B cell (primary cell): ENCODE measurements at regions not wholly inside any gene's neighbourhood (a gene's known extent, or its start where the extent isn't known, plus 50 kb on each side); places are given as distances from the start of the nearest gene placed in this dataset.

Source experiments
- ATAC-seq: fragments of 200-7000 bp; cut with Tn5 transposase; one replicate; pipeline ENCODE4 v1.10.0; 2021; ENCODE audit warnings: low read depth, mild to moderate bottlenecking, moderate number of reproducible peaks, moderate library complexity
- CTCF ChIA-PET: fragments of 350-600 bp; sonication (Branson Sonifier 250); formaldehyde crosslinking; loops from one replicate; lab custom pipeline; 2021; ENCODE audit warnings: antibody characterized with exemption, inconsistent platforms; lab: Charles Lee
- POLR2A ChIA-PET: fragments of 350-600 bp; sonication (Branson Sonifier 250); formaldehyde crosslinking; loops from one replicate; lab custom pipeline; 2021; ENCODE audit warnings: antibody characterized with exemption; lab: Charles Lee
- DNase-seq: peaks from one replicate; pipeline ENCODE4 v3.0.0; 2013
- H2AFZ ChIP-seq: 2 replicates; pipeline ENCODE4 v1.6.1; 2012; ENCODE audit warnings: mild to moderate bottlenecking, low read depth, low read length; ENCODE audit not compliant: insufficient read depth, poor library complexity, severe bottlenecking
- H3K27ac ChIP-seq, 2 donors: 1 replicate in 1 of 2; 2 replicates in 1 of 2; pipeline ENCODE4 v1.5.1; 2012 to 2013; ENCODE audit warnings: low read length in 2 of 2, mild to moderate bottlenecking in 2 of 2, moderate library complexity in 1 of 2
- H3K27me3 ChIP-seq, 4 experiments: fragments of 200-600 bp in 1 of 4; sonication (generic) in 1 of 4; replicated peaks in 1 of 4; 1 replicate in 2 of 4; 2 replicates in 2 of 4; pipeline versions ENCODE4 v1.6.1 to v1.7.0; 2013 to 2016; ENCODE audit warnings: low read length in 3 of 4, mild to moderate bottlenecking in 2 of 4, mixed read lengths in 1 of 4, moderate library complexity in 1 of 4; ENCODE audit not compliant: insufficient read depth in 4 of 4, control insufficient read depth in 3 of 4; ENCODE audit errors: control extremely low read depth in 1 of 4
- H3K36me3 ChIP-seq, 2 experiments: replicated peaks in 1 of 2; 1 replicate in 1 of 2; 2 replicates in 1 of 2; pipeline versions ENCODE4 v1.6.1 to v1.7.1; 2013; ENCODE audit warnings: low read length in 1 of 2; ENCODE audit not compliant: insufficient read depth in 2 of 2, control insufficient read depth in 1 of 2; ENCODE audit errors: control extremely low read depth in 1 of 2, extremely low read depth in 1 of 2
- H3K4me1 ChIP-seq, 2 donors: fragments of 200-600 bp in 1 of 2; sonication (generic) in 1 of 2; 1 replicate in 1 of 2; 2 replicates in 1 of 2; pipeline versions ENCODE4 v1.5.1 to v1.6.1; 2013 to 2017; ENCODE audit warnings: low read length in 2 of 2; ENCODE audit not compliant: control insufficient read depth in 2 of 2, insufficient read depth in 2 of 2
- H3K4me2 ChIP-seq: replicated peaks from 2 replicates; pipeline ENCODE3; 2012; ENCODE audit warnings: mild to moderate bottlenecking, low read depth, low read length; ENCODE audit not compliant: poor library complexity, severe bottlenecking
- H3K4me3 ChIP-seq, 5 experiments: fragments of 200-600 bp in 1 of 5; sonication (generic) in 1 of 5; 1 replicate in 3 of 5; 2 replicates in 2 of 5; pipeline versions ENCODE4 v1.5.1 to v1.7.0; 2011 to 2016; ENCODE audit warnings: low read length in 4 of 5, mild to moderate bottlenecking in 4 of 5, low read depth in 2 of 5, control low read depth in 1 of 5, moderate library complexity in 1 of 5; ENCODE audit not compliant: insufficient read depth in 1 of 5; ENCODE audit errors: control extremely low read depth in 1 of 5, extremely low read depth in 1 of 5
- H3K79me2 ChIP-seq: fragments of 200-600 bp; sonication (generic); one replicate; pipeline ENCODE4 v1.6.0; 2016; ENCODE audit warnings: low read length; ENCODE audit not compliant: control insufficient read depth, insufficient read depth
- H3K9ac ChIP-seq: fragments of 200-600 bp; sonication (generic); 2 replicates; pipeline ENCODE4 v1.6.1; 2017; ENCODE audit warnings: mild to moderate bottlenecking, low read length, moderate library complexity
- H3K9me3 ChIP-seq, 3 donors: one replicate each; pipeline versions ENCODE4 v1.6.1 to v1.7.1; 2013; ENCODE audit warnings: low read length in 2 of 3; ENCODE audit not compliant: control insufficient read depth in 2 of 3, insufficient read depth in 1 of 3; ENCODE audit errors: control extremely low read depth in 1 of 3
- H4K20me1 ChIP-seq: 2 replicates; pipeline ENCODE4 v1.6.0; 2012; ENCODE audit warnings: mild to moderate bottlenecking, low read length; ENCODE audit not compliant: insufficient read depth, control insufficient read depth, poor library complexity, severe bottlenecking
- H3K27ac Mint-ChIP-seq: one replicate; pipeline ENCODE4 v1.8.0; 2021; ENCODE audit warnings: mixed read lengths
- H3K27me3 Mint-ChIP-seq: one replicate; pipeline ENCODE4 v1.8.0; 2021; ENCODE audit warnings: mixed read lengths
- H3K4me1 Mint-ChIP-seq: one replicate; pipeline ENCODE4 v1.8.0; 2021; ENCODE audit warnings: mixed read lengths
- H3K4me3 Mint-ChIP-seq: one replicate; pipeline ENCODE4 v1.8.0; 2021; ENCODE audit warnings: mixed read lengths
- H3K9me3 Mint-ChIP-seq: one replicate; pipeline ENCODE4 v1.8.0; 2022; ENCODE audit warnings: mixed read lengths; ENCODE audit not compliant: insufficient read depth
- EZH2 ChIP-seq: IDR thresholded peaks from 2 replicates; pipeline ENCODE4 v1.6.1; 2012; ENCODE audit warnings: borderline replicate concordance, low read depth, mild to moderate bottlenecking, moderate library complexity, low read length; ENCODE audit not compliant: insufficient read depth, poor library complexity, severe bottlenecking
- WGBS: methylation state at CpG from one replicate; pipeline ENCODE4 v1.1.5; 2013; ENCODE audit warnings: missing lambda C conversion rate; ENCODE audit not compliant: insufficient coverage; 5-methylcytosine and 5-hydroxymethylcytosine counted together
- intact Hi-C: fragments of 100-400 bp; cut with micrococcal nuclease; formaldehyde crosslinking; loops from one replicate; pipeline ENCODE4 v1.10.0; 2022
- TF ChIP-seq, protein P1 (sequence below): fragments of 200-600 bp; IDR thresholded peaks from one replicate; pipeline ENCODE4 v1.8.0; 2022; ENCODE audit warnings: antibody characterized with exemption, mild to moderate bottlenecking

DNA sequence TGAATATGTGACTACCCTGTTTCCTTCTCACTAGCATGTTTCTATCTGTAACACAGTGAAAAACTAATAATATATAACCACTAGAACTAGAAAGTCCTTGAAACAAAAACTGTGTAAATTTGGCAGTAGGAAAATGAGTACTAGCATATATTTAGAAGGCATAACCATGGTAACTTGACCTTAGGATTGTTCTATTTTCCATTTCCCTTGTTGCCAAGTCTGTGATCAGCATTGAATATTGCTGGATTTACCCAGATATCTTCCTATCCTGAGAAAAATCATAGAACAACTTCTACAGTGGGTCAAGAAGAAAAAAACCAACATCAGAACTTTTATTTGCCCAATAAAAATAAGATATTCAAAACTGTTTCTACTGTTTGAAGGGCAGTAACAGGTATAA lies 563.9 kb upstream of the NRXN1 start:
- Mint-ChIP-seq H3K4me3 (no peak overlapping the region), H3K27ac (no peak overlapping the region), H3K27me3 (no peaks in the 10 kb centered on the region), H3K9me3 (no peaks in the 10 kb centered on the region), H3K4me1 (no peaks in the 10 kb centered on the region)
- Histone ChIP-seq H3K27ac (no peak overlapping the region), H3K9ac (no peak overlapping the region), H3K4me1 (no peaks in the 10 kb centered on the region), H3K9me3 (no peaks in the 10 kb centered on the region), H3K79me2 (no peaks in the 10 kb centered on the region), H4K20me1 (no peaks in the 10 kb centered on the region), H2AFZ (no peak overlapping the region), H3K27me3 (no peaks in the 10 kb centered on the region), H3K36me3 (no peaks in the 10 kb centered on the region), H3K4me3 (no peak overlapping the region), H3K4me2 (no peak overlapping the region)
- no peak for TF ChIP-seq EZH2
- TF ChIP-seq, protein P1, sequence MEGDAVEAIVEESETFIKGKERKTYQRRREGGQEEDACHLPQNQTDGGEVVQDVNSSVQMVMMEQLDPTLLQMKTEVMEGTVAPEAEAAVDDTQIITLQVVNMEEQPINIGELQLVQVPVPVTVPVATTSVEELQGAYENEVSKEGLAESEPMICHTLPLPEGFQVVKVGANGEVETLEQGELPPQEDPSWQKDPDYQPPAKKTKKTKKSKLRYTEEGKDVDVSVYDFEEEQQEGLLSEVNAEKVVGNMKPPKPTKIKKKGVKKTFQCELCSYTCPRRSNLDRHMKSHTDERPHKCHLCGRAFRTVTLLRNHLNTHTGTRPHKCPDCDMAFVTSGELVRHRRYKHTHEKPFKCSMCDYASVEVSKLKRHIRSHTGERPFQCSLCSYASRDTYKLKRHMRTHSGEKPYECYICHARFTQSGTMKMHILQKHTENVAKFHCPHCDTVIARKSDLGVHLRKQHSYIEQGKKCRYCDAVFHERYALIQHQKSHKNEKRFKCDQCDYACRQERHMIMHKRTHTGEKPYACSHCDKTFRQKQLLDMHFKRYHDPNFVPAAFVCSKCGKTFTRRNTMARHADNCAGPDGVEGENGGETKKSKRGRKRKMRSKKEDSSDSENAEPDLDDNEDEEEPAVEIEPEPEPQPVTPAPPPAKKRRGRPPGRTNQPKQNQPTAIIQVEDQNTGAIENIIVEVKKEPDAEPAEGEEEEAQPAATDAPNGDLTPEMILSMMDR, result no peak
- intact Hi-C loops, result no loop called here
- no peak for DNase-seq
- POLR2A ChIA-PET, result no interaction called here
- ATAC-seq, result no peak
- CTCF ChIA-PET, result no interaction called here

DNA sequence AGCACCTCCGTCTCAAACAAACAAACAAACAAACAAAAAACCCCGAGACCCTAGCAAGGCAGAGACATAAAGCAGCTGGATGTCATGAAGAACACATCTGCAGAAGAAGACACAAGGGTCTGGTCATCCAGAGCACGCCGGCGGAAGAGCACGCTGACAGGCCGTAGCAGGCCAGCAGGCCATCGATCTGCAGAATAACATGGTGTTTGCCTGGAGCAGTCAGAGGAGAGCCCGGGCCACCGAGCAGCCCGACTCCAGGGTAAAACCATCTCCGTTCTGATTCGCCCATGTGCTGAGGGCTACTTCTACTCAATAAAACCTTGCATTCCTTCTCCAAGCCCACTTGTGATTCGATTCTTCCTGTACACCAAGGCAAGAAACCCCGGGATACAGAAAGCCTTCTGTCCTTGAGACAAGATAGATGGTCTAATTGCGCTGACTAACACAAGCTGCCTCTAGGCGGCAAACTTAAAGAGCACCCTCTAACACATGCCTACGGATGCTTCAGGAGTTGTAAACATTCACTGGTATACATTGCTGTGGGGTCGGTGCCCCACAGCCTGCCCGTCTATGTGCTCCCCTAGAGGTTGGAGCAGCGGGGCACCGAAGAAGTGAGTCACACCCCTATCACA lies 549.8 kb upstream of the NRXN1 start:
- Mint-ChIP-seq H3K4me3 (no peak overlapping the region), H3K4me1 (no peaks in the 10 kb centered on the region), H3K9me3 (peaks cover 6% of the 10 kb centered on the region), H3K27me3 (no peaks in the 10 kb centered on the region), H3K27ac (no peak overlapping the region)
- ChIA-PET POLR2A (no interaction called here), CTCF (no interaction called here)
- DNase-seq (no peak), ATAC-seq (no peak)
- TF ChIP-seq, protein P1, result no peak
- no peak for TF ChIP-seq EZH2
- no peak overlapping the region for H3K9ac ChIP-seq
- H3K36me3 ChIP-seq, result no peaks in the 10 kb centered on the region
- peaks cover 0 to 14% (median 0%) of the 10 kb centered on the region in 3 donors for H3K9me3 ChIP-seq
- H3K4me2 ChIP-seq, result no peak overlapping the region
- H3K27ac ChIP-seq, result no peak overlapping the region
- H4K20me1 ChIP-seq, result no peaks in the 10 kb centered on the region
- intact Hi-C loops, result no loop called here
- 89% methylated on average over 16 of the region's 22 CpGs for WGBS
- H3K79me2 ChIP-seq, result no peaks in the 10 kb centered on the region
- H2AFZ ChIP-seq, result no peak overlapping the region
- H3K4me1 ChIP-seq, result no peaks in the 10 kb centered on the region
- H3K27me3 ChIP-seq, result no peaks in the 10 kb centered on the region
- no peak overlapping the region for H3K4me3 ChIP-seq
